Neutrophil (primary cell): ENCODE measurements at regions not wholly inside any gene's neighbourhood (a gene's known extent, or its start where the extent isn't known, plus 50 kb on each side); places are given as distances from the start of the nearest gene placed in this dataset.

Experiments
- H3K27ac ChIP-seq: fragments of 200-600 bp; sonication (generic); 2 replicates; pipeline ENCODE4 v1.5.1; 2016; ENCODE audit warnings: mild to moderate bottlenecking, moderate library complexity
- H3K27me3 ChIP-seq: fragments of 200-600 bp; sonication (generic); 2 replicates; pipeline ENCODE4 v1.6.0; 2016; ENCODE audit warnings: mild to moderate bottlenecking
- H3K36me3 ChIP-seq: fragments of 200-600 bp; sonication (generic); 2 replicates; pipeline ENCODE4 v1.5.1; 2017
- H3K4me1 ChIP-seq, 2 experiments: fragments of 200-600 bp in 1 of 2; sonication (generic) in 1 of 2; 1 replicate in 1 of 2; 2 replicates in 1 of 2; pipeline versions ENCODE4 v1.5.1 to v1.6.1; 2013 to 2016; ENCODE audit warnings: low read depth in 1 of 2, low read length in 1 of 2, mild to moderate bottlenecking in 1 of 2, moderate library complexity in 1 of 2; ENCODE audit not compliant: control insufficient read depth in 1 of 2, insufficient read depth in 1 of 2
- H3K4me3 ChIP-seq, 2 experiments: fragments of 200-600 bp in 1 of 2; sonication (generic) in 1 of 2; 1 replicate in 1 of 2; 2 replicates in 1 of 2; pipeline ENCODE4 v1.5.1; 2013 to 2016; ENCODE audit warnings: low read depth in 1 of 2, low read length in 1 of 2, mild to moderate bottlenecking in 1 of 2, moderate library complexity in 1 of 2
- H3K9me3 ChIP-seq: fragments of 200-600 bp; sonication (generic); 2 replicates; pipeline ENCODE4 v1.5.1; 2016
- TF ChIP-seq, protein P1 (sequence below): fragments of 200-600 bp; sonication (generic); IDR thresholded peaks from 2 replicates; pipeline ENCODE4 v1.5.1; 2016; ENCODE audit warnings: antibody characterized with exemption

GRCh38 chr18:39523281-39523680 is 1957.7 kb upstream of the CELF4 start:
- no peaks in the 10 kb centered on the region for H3K27me3 ChIP-seq
- no peaks in the 10 kb centered on the region for H3K4me1 ChIP-seq
- TF ChIP-seq, protein P1, sequence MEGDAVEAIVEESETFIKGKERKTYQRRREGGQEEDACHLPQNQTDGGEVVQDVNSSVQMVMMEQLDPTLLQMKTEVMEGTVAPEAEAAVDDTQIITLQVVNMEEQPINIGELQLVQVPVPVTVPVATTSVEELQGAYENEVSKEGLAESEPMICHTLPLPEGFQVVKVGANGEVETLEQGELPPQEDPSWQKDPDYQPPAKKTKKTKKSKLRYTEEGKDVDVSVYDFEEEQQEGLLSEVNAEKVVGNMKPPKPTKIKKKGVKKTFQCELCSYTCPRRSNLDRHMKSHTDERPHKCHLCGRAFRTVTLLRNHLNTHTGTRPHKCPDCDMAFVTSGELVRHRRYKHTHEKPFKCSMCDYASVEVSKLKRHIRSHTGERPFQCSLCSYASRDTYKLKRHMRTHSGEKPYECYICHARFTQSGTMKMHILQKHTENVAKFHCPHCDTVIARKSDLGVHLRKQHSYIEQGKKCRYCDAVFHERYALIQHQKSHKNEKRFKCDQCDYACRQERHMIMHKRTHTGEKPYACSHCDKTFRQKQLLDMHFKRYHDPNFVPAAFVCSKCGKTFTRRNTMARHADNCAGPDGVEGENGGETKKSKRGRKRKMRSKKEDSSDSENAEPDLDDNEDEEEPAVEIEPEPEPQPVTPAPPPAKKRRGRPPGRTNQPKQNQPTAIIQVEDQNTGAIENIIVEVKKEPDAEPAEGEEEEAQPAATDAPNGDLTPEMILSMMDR, result no peak
- no peak overlapping the region for H3K4me3 ChIP-seq
- no peak overlapping the region for H3K27ac ChIP-seq
- H3K36me3 ChIP-seq, result no peaks in the 10 kb centered on the region
- H3K9me3 ChIP-seq, result no peaks in the 10 kb centered on the region

DNA sequence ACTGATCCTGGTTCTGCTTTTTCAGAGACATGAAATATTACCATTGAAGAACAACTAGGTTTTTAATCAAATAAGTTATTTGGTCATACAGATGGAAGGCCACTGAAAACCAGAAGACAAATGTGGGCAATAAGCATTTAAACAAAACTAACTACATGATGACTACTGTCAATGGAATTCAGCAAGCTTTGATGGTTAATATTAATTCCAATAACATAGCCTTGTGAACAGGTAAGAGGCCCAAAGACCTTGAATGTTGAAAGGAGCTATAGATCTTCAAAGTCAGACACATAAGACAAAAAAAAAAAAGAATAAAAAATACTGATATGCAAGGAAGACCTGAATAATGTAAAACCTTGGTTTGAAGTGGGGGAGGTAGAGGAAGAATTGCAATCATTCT is 1955.6 kb upstream of the CELF4 start:
- Histone ChIP-seq H3K27me3 (no peaks in the 10 kb centered on the region), H3K27ac (no peak overlapping the region), H3K4me3 (no peak overlapping the region), H3K4me1 (no peaks in the 10 kb centered on the region), H3K36me3 (no peaks in the 10 kb centered on the region), H3K9me3 (no peaks in the 10 kb centered on the region)
- TF ChIP-seq, protein P1, result no peak

DNA sequence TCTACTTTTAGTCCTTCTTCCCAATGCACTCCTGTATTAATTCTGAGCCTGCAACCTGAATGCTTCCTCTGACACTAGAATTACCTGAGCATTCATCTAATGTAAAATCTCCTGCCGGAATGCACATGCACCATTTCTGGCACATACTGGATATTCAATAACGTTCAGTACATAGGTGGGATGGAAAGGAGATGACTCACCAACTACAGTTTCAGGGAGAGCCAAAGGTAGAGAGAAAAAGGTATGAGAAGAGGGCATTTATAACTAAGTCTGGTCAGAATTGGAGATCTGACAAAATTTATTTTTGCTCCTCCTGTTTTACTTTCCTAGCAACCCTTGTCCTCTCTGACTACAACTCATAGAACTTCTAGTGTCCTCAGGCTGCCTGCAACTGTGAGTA is 1954.1 kb upstream of the CELF4 start:
- no peak overlapping the region for H3K4me3 ChIP-seq
- TF ChIP-seq, protein P1, result no peak
- no peaks in the 10 kb centered on the region for H3K36me3 ChIP-seq
- no peaks in the 10 kb centered on the region for H3K27me3 ChIP-seq
- H3K9me3 ChIP-seq, result no peaks in the 10 kb centered on the region
- H3K27ac ChIP-seq, result no peak overlapping the region
- no peaks in the 10 kb centered on the region for H3K4me1 ChIP-seq

- TF ChIP-seq, protein P1, result no peak
- Histone ChIP-seq H3K27me3 (no peaks in the 10 kb centered on the region), H3K36me3 (no peaks in the 10 kb centered on the region)
Measured at GRCh38 chr18:39515299-39515698, 1949.7 kb upstream of the CELF4 start.

DNA sequence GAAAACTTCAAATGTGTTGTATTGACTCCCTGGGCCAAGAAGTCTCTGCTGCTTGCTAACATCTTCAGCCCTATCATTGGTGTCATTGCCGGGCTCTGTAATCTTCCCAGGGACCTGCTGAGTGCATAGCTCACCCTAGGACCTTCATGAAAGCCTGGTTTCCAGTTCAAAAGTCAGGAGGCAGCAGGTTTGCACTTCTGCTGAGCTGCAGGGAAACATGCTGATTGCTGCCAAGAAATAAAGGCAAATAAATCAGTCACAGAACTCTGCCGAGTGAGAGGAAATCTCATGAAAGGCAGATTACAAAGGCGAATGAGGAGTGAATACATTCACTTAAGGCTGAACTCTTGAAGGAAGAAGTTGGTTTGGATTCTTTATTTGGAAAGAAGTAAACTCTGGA is 1947.6 kb upstream of the CELF4 start:
- Histone ChIP-seq H3K4me3 (no peak overlapping the region), H3K9me3 (no peaks in the 10 kb centered on the region), H3K27ac (no peak overlapping the region), H3K4me1 (no peaks in the 10 kb centered on the region), H3K36me3 (no peaks in the 10 kb centered on the region), H3K27me3 (no peaks in the 10 kb centered on the region)
- TF ChIP-seq, protein P1, result no peak

More at GRCh38 chr18:39515299-39515698, 1949.7 kb upstream of the CELF4 start:
- Histone ChIP-seq H3K27ac (no peak overlapping the region), H3K4me3 (no peak overlapping the region), H3K4me1 (no peaks in the 10 kb centered on the region), H3K9me3 (no peaks in the 10 kb centered on the region)
